Heart right ventricle (tissue), 16 donors: ENCODE measurements at regions not wholly inside any gene's neighbourhood (a gene's known extent, or its start where the extent isn't known, plus 50 kb on each side); places are given as distances from the start of the nearest gene placed in this dataset.

Experiments used
- ATAC-seq, 8 donors: fragments of 200-7000 bp; cut with Tn5 transposase; one replicate each; pipeline ENCODE4 v1.9.1; 2020; ENCODE audit warnings: mild to moderate bottlenecking in 8 of 8, moderate library complexity in 8 of 8, moderate number of reproducible peaks in 1 of 8
- DNase-seq, 2 donors: peaks; one replicate each; pipeline ENCODE4 v3.0.0-alpha.2; 2020
- H3K27ac ChIP-seq, 10 donors: fragments of 200-600 bp; sonication (generic) in 2 of 10; one replicate each; pipeline versions ENCODE4 v1.5.0 to v1.8.0; 2020 to 2022; ENCODE audit warnings: mild to moderate bottlenecking in 3 of 10
- H3K27me3 ChIP-seq, 7 donors: fragments of 200-600 bp; one replicate each; pipeline ENCODE4 v1.8.0; 2021 to 2022; ENCODE audit warnings: mild to moderate bottlenecking in 2 of 7
- H3K36me3 ChIP-seq, 9 donors: fragments of 200-600 bp; sonication (generic) in 1 of 9; one replicate each; pipeline versions ENCODE4 v1.5.0 to v1.8.0; 2020 to 2022; ENCODE audit warnings: mild to moderate bottlenecking in 2 of 9
- H3K4me1 ChIP-seq, 9 donors: fragments of 200-600 bp; sonication (generic) in 1 of 9; one replicate each; pipeline versions ENCODE4 v1.5.0 to v1.8.0; 2020 to 2022; ENCODE audit warnings: mild to moderate bottlenecking in 4 of 9
- H3K4me3 ChIP-seq, 10 donors: fragments of 200-600 bp; sonication (generic) in 2 of 10; one replicate each; pipeline versions ENCODE4 v1.5.0 to v1.8.0; 2020 to 2022; ENCODE audit warnings: mild to moderate bottlenecking in 7 of 10, moderate library complexity in 2 of 10
- H3K9me3 ChIP-seq, 11 donors: fragments of 200-600 bp in 10 of 11; sonication (generic) in 2 of 11; one replicate each; pipeline versions ENCODE4 v1.5.0 to v1.8.0; 2013 to 2022; ENCODE audit warnings: mild to moderate bottlenecking in 2 of 11, control low read depth in 1 of 11, moderate library complexity in 1 of 11
- WGBS, 2 donors: extraction: QIAGEN DNeasy Blood & Tissue Kit; methylation state at CpG; one replicate each; pipeline ENCODE4 v1.1.7; 2013; ENCODE audit warnings: inconsistent platforms in 1 of 2; 5-methylcytosine and 5-hydroxymethylcytosine counted together
- intact Hi-C, 10 donors: fragments of 100-400 bp; cut with DNase I; formaldehyde crosslinking; loops; one replicate each; pipeline versions ENCODE4 v1.11.1 to v1.14.2; 2022
- TF ChIP-seq, protein P1 (sequence below), 9 donors: fragments of 200-600 bp; sonication (generic) in 2 of 9; IDR thresholded peaks; one replicate each; pipeline versions ENCODE4 v1.5.0 to v1.8.0; 2021 to 2022; ENCODE audit warnings: antibody characterized with exemption in 9 of 9, mild to moderate bottlenecking in 5 of 9, moderate library complexity in 1 of 9
- donor health status: Arrhythmogenic right ventricular cardiomyopathy.
- donor health status: ischemic (EF 13 %, LVEDD 7.1; RV severe dilation, severe dysfunction).
- donor health status: healthy with polysubstance abuse.
- donor health status: DM: no; HTN: yes; CAD: no.
- donor health status: DM: no; HTN: no; CAD: no.
- donor health status: ischemic (EF 25% LVEDD 6.9; RV normal size, moderate dysfunction).
- donor health status: ischemic (EF 25% LVEDD 5.7; RV mildly dilated, moderate dysfunction).
- donor health status: healthy.
- donor health status: DM: yes; HTN: yes; CAD: no.
- donor health status: Ischemic cardiomyopathy.
- donor health status: ischemic (EF 35%, LVEDD 5.7; RV mildly dilated, moderate dysfunction).
- donor health status: nonischemic (EF 11% LVEDD 7.7; RV severe dilation, severe dysfunction).
- donor health status: DM: yes; HTN: yes; CAD: no.
- donor health status: PGD.
- donor health status: ischemic (EF 29% LVEDD 5.4; RV normal size, mild dysfunction).
- donor health status: nonischemic (EF 23%, LVEDD 6.1; RV moderate dilation, normal function).

DNA sequence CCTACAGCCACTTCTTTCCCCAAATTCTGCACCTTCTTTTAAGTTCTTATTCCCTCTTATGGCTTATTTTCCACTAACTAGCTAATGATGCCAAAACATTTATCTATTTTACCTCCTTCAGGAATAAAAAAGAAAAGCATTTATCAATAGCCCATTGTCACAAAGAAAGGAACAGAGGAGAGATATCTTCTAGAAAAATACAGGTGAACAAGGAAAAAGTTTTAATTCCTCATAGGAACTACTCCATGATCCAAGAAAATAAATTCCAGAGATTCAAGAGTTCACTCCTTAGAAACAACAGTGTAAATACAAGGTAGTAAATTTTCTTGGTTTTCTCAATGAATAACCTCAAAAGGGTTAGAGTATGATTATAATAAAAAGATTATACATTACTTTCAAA lies 52.6 kb upstream of the TOP3B start:
- Histone ChIP-seq H3K27ac (no peak overlapping the region), H3K4me3 (no peak overlapping the region), H3K4me1 (peaks cover 0 to 10% (median 0%) of the 10 kb centered on the region in 9 donors), H3K27me3 (peaks cover 0 to under 1% (median 0%) of the 10 kb centered on the region in 7 donors), H3K36me3 (no peaks in the 10 kb centered on the region), H3K9me3 (no peaks in the 10 kb centered on the region)
- intact Hi-C loops: no loop called here
- ATAC-seq (no peak), DNase-seq (no peak)
- TF ChIP-seq, protein P1, sequence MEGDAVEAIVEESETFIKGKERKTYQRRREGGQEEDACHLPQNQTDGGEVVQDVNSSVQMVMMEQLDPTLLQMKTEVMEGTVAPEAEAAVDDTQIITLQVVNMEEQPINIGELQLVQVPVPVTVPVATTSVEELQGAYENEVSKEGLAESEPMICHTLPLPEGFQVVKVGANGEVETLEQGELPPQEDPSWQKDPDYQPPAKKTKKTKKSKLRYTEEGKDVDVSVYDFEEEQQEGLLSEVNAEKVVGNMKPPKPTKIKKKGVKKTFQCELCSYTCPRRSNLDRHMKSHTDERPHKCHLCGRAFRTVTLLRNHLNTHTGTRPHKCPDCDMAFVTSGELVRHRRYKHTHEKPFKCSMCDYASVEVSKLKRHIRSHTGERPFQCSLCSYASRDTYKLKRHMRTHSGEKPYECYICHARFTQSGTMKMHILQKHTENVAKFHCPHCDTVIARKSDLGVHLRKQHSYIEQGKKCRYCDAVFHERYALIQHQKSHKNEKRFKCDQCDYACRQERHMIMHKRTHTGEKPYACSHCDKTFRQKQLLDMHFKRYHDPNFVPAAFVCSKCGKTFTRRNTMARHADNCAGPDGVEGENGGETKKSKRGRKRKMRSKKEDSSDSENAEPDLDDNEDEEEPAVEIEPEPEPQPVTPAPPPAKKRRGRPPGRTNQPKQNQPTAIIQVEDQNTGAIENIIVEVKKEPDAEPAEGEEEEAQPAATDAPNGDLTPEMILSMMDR (IDR thresholded peaks at IDR 0.05): no peak

DNA sequence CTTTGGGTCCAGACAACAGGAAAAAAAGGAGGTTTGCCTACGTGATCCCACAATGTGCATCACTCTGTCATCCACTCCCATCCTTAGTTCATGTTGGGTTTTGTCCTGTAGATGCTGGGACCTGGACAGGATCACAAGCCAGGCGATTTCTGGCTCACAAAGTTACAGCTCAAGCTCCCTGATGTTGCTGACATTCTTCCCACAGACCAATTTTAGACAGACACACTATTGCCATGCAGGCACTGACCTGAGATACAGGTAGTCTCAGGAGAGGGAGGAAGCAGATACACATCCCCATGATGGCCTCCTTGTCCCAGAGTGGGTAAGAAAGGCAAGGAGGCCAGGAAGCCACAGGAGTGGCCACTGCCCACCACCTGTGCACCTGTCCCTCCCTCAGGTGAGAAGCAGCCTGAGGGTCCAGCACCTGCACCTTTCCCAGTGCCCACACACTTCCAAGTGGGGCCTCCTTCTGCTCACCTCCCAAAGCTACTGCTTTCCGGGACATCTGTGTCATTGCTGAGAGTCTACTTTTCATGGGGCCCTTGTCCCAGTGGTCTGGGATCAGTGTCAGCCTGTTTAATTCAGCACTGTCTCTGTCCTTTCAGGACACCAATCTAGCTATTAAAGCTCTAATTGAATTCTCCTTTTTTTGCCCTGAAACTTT lies 52.0 kb upstream of the TOP3B start:
- no peak for DNase-seq
- Histone ChIP-seq H3K4me1 (peaks cover 0 to 10% (median 0%) of the 10 kb centered on the region in 9 donors), H3K4me3 (no peak overlapping the region), H3K27ac (no peak overlapping the region), H3K27me3 (no peaks in the 10 kb centered on the region), H3K9me3 (no peaks in the 10 kb centered on the region), H3K36me3 (no peaks in the 10 kb centered on the region)
- intact Hi-C loops: no loop called here
- ATAC-seq: no peak
- TF ChIP-seq, protein P1 (IDR thresholded peaks at IDR 0.05): no peak
- 79 to 81% methylated on average over 3 of the region's 3 CpGs for WGBS, 2 donors

DNA sequence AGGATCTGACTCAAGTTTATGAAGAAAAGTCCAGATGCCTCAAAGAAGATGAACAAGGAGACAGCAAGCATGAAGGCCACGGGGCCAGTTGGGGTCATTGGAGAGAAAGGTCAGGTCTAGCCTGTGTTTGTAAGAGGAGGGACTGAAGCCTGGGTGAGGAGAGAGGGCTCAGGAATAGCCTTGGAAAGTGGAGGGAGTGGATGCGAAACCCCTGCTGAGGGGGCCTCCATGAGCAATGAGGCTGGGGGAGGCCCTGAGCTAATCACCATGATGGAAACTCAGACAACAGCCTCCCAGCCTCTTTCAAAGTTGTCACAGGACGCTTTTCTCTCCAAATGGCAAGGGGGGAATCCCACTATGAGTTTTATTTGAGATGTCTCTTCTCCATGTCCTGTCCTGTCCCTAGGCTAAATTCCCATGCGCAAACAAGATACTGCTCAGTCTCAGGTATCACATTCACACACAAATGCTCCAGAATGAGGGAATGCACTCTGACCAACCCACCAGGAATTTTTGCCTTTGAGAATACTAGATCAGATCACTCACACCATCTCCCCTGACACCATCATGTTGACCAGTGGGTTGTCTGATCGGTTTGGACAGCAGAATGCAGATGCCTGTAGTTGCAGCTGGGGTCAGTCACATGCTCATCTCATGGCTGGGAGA lies 51.3 kb upstream of the TOP3B start:
- ATAC-seq (no peak), DNase-seq (no peak)
- WGBS, 2 donors: 75 to 85% methylated on average over 5 of the region's 5 CpGs
- Histone ChIP-seq H3K36me3 (no peaks in the 10 kb centered on the region), H3K27ac (no peak overlapping the region), H3K4me3 (no peak overlapping the region), H3K4me1 (peaks cover 0 to 10% (median 0%) of the 10 kb centered on the region in 9 donors), H3K27me3 (no peaks in the 10 kb centered on the region), H3K9me3 (no peaks in the 10 kb centered on the region)
- intact Hi-C loops: no loop called here
- TF ChIP-seq, protein P1 (IDR thresholded peaks at IDR 0.05): no peak

DNA sequence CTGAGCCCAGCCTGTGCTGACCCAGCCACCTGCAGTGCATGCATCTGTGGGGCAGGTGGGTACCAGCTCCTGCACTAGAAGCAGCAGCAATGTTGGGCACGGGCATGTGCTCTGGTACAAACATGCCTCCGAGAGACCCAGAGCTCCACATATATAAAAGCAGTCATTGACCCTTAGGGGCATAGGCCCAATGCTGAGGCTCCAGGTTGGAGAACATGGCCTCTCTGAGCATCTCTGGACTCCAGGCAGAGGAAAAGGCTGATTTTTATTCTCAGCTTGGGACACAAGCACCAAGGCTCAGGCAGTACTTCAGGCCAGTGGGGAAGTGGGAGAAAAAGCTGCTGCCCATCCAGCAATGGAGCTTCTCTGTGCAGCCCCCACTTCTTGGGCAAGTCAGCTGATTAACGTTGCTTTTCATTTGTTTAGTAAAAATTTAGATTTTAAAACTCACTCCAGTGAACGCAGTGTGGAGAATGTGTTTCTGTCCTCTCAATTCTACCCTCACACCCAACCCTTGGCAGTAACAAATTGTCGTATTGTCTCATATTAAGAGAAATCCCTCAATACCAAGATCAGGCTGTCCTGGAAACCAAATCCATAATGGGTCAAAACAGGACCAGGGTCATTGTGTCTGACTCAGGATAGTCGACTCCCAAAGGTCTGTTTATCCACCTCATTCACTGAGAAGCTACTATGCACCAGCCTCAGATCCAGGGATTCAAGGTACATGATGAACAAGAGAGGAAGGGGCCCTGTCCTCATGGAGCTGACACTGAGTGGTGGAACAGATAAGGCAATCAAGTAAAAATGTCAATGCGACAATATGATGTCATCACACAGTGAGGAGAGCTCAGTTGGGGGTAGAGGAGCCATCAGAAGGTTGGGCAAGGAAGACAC lies 50.6 kb upstream of the TOP3B start:
- WGBS, 2 donors: 89 to 91% methylated on average over 7 of the region's 7 CpGs
- H3K4me3 ChIP-seq: no peak overlapping the region

More for the DNA sequence above, 50.6 kb upstream of the TOP3B start:
- ATAC-seq (no peak), DNase-seq (no peak)
- no peaks in the 10 kb centered on the region for H3K27me3 ChIP-seq
- no peaks in the 10 kb centered on the region for H3K36me3 ChIP-seq
- H3K27ac ChIP-seq: no peak overlapping the region
- TF ChIP-seq, protein P1 (IDR thresholded peaks at IDR 0.05): no peak
- no peaks in the 10 kb centered on the region for H3K9me3 ChIP-seq
- intact Hi-C loops: no loop called here
- H3K4me1 ChIP-seq: peaks cover 0 to 10% (median 0%) of the 10 kb centered on the region in 9 donors
